ENCODE measurements at regions not wholly inside any gene's neighbourhood (a gene's known extent, or its start where the extent isn't known, plus 50 kb on each side); places are given as distances from the start of the nearest gene placed in this dataset.
A peak's percentile ranks its signal among the peaks of the same experiment; 100 is the strongest.

DNA sequence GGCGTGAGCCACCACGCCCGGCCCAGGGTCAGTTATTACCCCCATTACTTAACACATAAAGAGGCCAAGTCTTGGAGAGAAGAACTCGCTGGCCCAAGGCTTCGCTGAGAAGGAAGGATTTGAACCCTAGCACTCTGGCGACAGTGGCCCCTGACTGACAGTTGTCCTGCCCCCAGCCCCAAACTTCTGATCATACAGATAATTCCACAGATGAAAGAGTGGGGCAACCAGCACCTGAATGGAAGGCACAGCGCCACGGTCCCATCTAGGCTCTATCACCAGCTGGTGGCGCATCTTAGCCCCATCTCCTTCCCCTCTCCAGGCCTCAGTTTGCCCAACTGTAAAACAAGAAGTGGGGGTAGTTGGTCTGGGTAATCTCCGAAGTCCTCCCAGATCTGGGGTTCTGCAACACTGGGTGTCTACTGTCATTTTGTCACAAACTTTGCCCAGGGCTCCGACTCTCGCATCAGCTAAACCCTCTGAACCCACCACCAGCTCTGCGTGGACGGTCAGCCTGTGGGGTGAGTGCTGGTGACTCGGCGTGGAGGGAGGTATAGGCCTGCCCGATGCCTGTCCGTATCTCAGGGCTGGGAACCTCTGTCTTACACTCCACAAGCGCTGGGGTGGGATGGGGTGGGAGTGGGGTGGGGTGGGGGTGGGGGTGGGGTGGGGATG is 209.3 kb downstream of the C9orf50 start:
- no peak overlapping the region for H3K4me3 ChIP-seq (ENCODE audit: low read length)
- no peak for DNase-seq (ENCODE audit: low read depth, low spot score)

DNA sequence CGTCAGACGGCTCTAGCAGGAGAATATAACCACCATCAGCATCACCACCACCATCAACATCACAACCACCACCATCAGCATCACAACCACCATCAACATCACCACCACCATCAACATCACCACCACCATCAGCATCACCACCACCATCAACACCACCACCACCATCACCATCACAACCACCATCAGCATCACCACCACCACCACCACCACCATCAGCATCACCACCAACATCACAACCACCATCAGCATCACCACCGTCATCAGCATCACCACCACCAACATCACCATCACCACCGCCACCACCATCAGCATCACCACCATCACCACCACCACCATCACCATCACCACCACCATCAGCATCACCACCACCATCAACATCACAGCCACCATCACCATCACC is 210.7 kb downstream of the C9orf50 start:
- no peak overlapping the region for H3K4me3 ChIP-seq (ENCODE audit: low read length)
- DNase-seq (ENCODE audit: low read depth, low spot score), result no peak

DNA sequence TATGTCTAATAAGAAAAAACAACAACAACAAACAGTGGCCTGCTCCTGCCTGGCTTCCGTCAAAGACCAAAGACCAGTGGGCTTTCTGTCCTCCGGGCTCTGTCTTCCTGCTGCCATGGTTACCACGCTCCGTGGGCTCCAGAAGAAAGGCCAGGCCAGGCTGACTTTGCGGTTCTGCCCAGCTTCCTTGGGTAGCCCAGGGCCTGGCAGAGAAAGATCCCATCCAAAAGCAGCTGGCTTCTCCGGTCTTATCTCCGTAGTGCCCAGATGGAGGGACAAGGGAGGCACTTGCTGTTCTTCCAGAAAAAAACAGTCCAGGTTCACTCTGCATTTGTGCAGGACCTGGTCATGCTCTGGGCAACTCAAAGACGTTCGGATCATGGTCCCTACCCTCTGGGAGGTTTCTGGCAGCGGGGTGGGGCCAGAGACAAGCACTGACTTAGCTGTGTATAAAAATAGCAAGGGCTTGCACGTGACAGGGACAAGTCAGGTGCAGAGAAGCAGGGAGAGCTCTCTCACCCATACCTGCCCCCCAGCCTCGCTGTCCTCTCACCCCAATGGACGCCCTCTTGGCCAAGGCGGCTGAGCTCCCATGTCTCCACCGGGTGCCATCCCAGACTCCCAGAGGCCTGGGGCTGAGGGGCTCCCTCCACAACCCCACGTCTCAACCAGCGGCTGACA is 212.2 kb downstream of the C9orf50 start:
- H3K4me3 ChIP-seq (ENCODE audit: low read length), result no peak overlapping the region
- DNase-seq (ENCODE audit: low read depth, low spot score), result no peak

DNA sequence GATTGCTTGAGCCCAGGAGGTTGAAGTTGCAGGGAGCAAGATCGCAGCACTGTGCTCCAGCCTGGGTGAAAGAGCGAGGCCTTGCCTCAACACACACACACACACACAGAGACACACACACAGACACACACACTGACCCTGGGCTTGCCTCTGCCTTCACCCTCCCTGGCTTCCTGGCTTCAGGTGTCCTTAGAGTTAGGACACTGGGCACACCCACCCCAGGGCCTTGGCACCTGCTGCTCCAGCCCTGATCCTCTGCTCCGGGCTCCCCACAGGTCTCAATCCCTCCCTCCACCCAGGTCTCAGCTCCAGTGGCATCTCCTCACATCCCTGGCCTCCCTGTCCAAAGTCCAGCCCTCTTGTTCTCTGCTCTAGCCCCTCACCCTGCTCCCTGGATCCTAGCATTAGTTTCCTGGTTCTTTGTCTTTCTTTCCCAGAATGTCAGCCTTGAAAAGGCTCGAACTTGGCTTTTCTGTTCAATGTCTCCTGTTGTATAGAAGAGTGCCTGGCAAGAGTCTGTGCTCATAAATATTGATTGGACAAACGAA is 212.9 kb downstream of the C9orf50 start:
- no peak for DNase-seq (ENCODE audit: low read depth, low spot score)
- no peak overlapping the region for H3K4me3 ChIP-seq (ENCODE audit: low read length)

DNA sequence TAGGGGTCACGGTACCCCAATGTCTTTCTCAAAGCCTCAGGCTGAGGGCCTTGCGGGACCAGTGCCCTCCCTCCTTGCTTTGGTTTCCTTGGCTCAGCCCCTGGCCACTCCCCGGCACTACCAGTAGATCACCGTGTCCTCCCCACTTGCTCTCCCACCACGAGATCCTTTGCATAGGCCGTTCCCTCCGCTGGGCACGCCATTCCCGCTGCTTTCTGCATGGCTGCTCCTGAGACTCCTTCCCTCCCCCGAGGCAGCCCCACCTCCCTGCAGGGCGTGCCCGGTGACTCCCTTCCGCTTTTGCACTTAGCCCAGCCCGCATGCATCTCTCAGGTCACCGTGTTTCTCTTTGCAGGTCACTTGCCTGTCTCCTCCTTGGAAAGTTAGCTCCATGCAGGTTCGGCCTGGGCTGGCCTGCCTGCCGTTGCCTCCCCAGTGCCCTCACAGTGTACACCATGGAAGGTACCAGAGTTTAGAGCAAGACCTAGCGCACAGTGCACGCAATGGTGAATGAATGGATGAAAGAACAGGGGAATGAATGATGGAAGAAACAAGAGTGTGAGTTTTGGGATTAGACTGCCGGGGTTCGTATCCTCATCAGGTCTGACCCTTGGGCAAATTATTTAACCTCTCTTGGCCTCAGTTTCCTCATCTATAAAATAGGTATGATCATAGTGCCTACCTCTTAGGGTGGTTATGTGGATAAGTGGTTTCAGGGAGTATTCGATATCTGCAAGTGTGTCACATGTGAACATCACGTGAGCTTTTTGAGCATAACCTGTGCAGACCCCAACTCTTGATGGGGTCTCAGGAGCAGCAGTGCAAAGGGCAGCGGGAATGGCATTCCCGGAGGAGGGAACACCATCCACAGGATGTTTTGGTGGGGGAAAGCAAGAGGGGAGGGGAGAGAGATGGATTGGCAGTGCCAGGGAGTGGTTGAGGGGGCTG is 214.3 kb downstream of the C9orf50 start:
- H3K4me3 ChIP-seq (ENCODE audit: low read length), result no peak overlapping the region

DNA sequence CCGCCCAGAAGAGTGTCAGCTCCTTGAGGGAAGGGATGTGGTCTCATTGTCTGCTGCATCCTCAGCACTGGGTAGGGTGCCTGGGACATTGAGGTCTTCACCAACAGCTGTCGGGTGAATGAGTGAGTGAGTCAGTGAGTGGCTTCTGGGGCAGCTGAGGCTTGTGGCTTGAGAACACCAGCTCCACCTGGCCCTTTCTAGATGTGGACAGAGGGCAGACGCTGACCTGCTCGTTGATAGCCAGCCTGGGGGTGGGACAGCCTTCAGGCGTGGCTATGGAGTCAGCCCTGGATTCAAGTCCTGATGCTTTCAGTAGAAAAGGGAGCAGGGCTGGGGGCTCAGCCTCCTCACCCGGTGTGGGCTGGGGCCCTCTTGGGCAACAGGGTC is 215.1 kb downstream of the C9orf50 start:
- no peak overlapping the region for H3K4me3 ChIP-seq (ENCODE audit: low read length)
- DNase-seq (ENCODE audit: low read depth, low spot score), result no peak

More for the DNA sequence above, 214.3 kb downstream of the C9orf50 start:
- DNase-seq (ENCODE audit: low read depth, low spot score), result no peak

DNA sequence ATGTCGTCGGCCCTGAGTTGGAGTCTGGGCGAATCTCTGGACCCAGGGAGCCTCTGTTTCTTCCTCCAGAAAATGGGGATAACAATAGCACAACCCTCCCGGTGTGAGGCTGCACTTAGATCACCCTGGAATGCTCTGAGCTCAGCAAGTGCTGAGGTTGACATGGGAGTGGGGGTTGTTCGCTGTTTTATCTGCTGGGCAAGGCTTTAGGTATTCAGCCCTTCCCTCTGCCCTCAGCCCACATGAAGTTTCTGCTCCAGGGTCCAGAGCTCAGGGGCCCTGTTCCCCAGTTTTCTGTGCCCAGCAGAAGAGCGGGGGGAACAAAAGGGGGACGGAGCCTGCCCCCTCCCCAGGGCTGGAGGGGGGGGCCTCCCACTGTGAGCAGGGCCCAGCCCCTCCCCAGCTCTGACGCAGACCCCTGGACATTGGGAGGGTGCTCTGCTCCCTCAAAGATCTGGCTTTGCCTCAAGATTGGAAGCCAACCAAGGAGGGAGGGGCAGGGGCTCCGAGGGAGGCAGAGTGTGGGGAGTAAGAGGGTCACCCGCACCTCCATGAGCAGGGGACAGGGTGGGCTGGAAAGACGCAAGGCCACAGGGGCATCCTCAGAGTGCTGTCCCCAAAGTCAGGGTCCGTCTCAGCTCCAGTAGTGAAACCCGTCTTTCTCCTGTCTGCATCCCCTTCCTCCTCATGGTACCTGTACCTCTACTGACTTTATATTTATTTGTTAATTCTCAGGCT is 215.6 kb downstream of the C9orf50 start:
- no peak for DNase-seq (ENCODE audit: low read depth, low spot score)
- H3K4me3 ChIP-seq (ENCODE audit: low read length), result no peak overlapping the region

DNA sequence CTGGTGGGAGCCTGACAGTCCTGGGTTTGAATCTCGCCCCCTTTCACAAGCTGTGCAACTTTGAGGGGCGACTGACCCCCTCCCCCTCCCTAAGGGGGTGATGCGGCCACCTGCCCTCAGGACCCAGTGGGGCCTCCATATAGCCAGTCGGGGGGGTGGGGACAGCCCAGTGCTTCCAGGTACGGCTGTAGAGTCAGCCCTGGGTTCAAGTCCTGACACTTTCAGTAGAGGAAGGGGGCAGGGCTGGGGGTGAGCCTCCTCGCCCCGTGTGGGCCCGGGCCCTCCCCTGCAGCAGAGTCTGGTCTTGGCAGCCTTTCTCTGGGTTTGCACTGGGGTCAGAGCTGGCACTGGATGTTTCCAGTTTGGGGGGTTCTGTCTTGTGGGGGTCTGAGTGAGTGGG is 216.3 kb downstream of the C9orf50 start:
- no peak overlapping the region for H3K4me3 ChIP-seq (ENCODE audit: low read length)
- no peak for DNase-seq (ENCODE audit: low read depth, low spot score)

DNA sequence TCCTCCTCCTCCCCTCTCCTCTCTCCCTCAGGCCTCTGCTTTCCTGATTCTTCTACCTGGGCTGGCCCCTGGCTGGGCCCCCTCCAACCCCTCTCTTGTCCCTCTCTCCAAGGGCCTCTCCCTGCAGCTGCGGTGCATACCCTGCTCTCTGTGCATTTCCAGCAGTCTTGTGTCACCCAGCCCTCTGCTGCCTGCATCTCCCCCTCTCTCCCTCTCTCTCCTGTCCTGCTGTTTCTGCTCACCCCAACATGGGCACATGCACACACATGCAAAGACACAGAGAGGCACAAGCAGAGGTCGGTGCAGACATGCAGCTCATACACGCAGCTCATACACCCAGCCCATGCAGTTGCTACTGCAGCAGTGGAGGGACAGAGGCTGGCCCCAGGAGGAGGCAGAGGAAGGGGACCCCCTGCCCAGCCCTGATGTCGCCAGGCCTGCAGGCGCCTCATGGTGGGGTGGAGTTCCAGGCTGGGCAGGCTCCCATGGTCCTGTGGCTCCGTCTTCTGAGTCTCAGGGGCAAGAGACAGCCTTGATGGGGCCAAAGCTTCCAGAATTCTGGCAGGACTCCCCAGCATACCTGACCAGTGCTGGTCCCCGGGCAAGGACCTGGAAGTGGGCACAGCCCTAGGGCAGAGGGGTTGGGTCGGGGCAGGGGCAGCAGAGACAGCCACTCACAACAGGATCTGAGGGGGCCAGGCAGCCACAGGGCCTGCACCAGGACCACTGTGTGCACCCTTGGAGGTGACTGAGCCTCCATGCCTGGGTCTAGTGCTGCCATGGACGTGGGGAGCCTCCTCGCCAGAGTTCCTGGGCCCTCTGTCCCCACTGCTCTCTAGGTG is 216.9 kb downstream of the C9orf50 start:
- no peak for DNase-seq (ENCODE audit: low read depth, low spot score)
- no peak overlapping the region for H3K4me3 ChIP-seq (ENCODE audit: low read length)

DNA sequence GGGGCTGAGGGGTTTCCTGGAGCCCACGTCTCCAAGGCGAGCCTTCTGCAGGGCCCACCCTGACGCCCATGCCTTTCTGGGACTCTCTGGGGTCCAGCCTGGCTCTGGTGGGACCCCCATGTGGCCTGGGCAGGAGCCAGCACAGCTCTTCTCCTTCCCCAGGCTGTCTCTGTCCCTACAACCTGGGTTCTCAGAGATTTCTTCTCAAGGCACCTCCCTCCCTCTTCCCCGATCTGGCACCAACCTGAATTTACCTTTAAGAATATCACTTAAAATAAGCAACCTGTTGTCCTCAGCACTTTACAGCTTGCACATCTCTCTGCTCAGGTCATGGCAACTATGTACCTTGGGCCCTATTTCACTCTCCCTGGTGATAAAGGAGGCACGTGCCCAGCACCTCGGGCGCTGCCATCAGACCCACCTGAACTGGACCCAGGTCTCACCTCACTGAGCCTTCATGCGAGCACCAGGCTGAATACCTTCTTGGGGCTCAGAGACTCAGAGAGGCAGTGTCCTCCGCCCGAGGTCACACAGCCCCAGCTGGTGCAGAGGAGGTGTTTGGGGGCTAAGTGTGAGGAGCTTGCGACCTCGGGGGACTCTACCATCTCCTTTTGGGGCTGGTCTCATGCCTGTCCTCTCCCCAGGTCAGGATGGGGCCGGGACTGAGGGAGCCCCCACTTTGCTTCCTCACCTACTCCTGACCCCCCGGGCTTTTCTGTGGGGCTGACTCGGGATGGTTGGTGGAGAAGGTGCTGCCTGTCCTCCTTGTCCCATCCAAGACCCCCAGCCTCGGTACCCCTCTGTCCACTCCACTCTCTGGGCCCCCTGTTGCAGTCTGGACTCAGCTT is 217.7 kb downstream of the C9orf50 start:
- DNase-seq (ENCODE audit: low read depth, low spot score), result no peak
- no peak overlapping the region for H3K4me3 ChIP-seq (ENCODE audit: low read length)

DNA sequence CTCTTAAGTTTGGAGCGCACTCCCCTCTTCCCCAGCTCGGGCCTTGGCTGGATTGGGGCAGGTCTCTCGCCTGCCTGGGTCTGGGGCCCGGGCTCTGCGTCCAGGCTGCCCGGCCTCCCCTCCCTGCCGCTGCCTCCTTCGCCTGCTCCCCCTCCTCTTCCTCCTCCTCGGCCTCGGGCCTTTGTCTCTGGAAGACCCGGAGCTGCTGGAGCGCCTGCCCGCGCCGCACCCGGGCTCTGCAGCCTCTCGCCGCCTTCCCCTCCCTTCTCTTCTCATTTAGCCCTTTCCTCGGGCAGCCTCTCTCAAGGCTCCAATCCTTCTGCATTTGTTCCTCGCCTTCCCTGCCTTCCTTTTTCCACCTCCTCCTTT is 218.5 kb downstream of the C9orf50 start:
- no peak overlapping the region for H3K4me3 ChIP-seq (ENCODE audit: low read length)
- no peak for DNase-seq (ENCODE audit: low read depth, low spot score)

DNA sequence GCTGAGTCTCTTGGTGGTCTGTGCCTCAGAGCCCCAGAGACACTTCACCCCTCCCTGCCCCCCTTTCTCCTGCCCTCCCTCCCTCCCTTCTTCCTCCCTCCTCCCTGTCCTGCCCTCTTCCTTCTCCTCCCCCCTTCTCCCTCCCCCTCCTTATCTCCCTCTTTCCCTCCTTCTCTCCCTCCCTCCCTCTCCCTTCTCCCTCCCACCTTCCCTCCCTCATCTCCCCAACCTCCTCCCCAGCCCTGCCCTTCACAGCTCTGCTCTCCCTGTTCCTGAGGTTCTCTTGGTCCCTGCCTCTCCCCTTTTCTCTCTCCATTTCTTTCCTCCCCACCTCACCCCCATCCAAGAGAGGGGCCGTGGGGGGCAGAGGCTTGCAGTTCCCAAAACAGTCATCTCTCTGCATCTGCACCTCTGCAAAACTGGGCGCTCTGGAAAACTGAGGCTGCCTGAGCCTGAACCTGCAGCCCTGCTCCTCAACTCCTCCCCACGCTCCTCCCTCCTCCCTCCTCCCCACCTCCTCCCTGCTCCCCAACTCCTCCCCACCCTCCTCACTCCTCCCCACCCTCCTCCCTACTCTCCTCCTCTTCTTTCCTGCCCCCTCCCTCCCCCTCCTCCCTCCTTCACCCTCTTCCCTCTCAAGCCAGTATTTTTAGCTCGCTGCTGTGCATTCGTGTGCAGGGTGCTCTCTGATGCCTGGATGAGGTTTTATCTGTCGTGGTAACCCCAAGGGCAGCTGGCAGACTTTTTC is 219.1 kb downstream of the C9orf50 start:
- peak; percentile 26 for DNase-seq (ENCODE audit: low read depth, low spot score)
- H3K4me3 ChIP-seq (ENCODE audit: low read length), result no peak overlapping the region

DNA sequence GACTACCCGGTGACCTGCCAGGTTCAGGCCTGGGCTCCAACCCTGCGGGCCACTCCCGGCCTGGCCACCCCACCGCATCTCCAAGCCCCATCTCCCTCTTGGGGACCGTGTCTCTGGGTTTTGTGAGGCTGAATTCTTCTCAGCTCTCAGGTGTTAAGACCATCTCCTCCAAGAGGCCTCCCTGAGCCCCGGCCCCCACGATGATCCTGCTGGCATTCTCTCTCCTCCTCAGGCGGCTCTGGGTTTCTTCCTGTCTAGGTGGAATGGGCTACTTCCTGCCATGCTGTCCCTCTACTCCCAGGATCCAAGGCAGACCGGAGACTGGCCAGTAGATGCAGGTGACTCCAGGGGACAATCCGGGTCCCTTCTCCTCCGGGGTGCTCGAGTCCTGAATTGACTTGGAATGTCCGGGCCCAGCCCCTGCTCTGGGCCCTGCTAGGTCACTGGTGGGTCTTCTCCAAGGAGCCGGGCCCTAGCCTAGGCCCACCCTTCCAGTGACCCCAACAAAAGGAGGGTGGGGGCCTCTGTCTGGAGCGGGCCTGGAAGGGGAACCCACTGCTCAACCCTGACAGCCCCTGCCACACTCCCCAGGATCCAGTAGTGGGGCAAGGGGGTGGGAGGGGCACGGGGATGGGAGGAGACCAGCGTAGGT is 219.8 kb downstream of the C9orf50 start:
- H3K4me3 ChIP-seq (ENCODE audit: low read length), result no peak overlapping the region
- DNase-seq (ENCODE audit: low read depth, low spot score), result no peak

DNA sequence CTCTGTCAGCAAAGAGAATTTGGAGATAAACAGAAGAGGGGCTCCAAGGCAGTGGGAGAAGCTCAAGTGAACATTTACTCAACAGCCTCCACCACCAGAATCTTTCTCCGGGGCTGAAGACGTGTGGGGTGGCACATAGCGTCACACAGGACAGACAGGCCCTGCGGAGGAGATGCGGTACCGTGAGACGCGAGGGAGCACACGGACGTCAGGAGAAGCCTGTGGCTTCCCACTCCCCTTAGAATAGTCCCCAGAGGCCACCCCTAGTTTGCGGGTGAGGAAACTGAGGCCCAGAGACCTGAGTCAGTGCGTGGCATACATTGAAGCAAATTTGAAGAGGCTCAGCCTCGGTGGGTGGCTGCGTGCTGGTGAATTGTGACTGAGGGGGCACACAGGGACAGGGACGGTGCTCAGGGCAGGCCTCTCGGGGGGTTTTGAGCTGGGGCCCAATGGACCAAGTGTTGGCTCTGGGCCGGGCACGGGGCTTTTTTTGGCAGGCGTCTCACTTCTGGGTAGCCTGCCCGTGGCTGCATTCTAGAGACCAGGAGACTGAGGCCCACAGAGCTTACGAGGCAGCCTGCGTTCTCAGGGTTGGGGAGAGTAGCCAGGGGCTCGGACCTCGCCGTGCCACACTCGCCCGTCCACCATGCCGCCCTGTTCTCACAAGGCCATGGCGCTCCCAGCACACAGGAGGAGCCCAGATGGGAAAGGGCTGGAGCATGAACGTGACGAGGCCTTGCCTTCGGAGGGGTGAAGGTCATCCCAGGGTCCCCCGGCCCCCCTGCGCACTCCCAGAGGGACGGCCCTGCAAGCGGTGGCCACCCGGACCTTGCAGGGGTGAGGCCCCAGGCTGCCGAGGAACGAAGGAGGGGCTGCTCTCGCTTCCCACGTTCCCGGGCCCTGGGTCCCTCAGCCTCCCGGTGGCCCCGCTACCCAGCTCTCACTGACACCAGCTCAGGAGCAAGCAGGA is 220.6 kb downstream of the C9orf50 start:
- H3K4me3 ChIP-seq (ENCODE audit: low read length), result no peak overlapping the region
- no peak for DNase-seq (ENCODE audit: low read depth, low spot score)

DNA sequence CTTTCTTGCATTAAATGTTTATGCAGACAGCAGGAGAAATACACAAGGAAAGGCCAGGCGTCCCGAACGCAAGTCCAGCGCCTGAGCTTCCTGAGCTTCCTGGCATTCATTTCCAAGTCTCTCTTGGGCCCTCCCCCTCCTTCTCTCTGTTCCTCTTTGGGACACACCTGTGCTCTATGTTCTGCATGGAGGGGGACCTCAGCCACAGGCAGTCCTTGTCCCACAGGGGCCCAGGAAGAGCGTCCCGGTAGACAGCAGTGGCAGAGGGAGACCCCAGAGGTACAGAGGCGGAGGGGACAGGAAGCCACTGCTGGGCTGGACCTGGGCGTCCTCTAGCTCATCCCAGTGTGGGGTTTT is 221.3 kb downstream of the C9orf50 start:
- DNase-seq (ENCODE audit: low read depth, low spot score), result no peak
- no peak overlapping the region for H3K4me3 ChIP-seq (ENCODE audit: low read length)

Data from Jurkat, Clone E6-1 (cell line).